ENCODE measurements at regions not wholly inside any gene's neighbourhood (a gene's known extent, or its start where the extent isn't known, plus 50 kb on each side); places are given as distances from the start of the nearest gene placed in this dataset.

- peaks cover 51% of the 10 kb centered on the region for H3K27me3 ChIP-seq (replicated peaks)
- no peak overlapping the region for H3K4me3 ChIP-seq (ENCODE audit: low read depth, low read length)
- H3K27ac ChIP-seq, result no peak overlapping the region
- H3K36me3 ChIP-seq (replicated peaks), result no peaks in the 10 kb centered on the region
- no peak for TF ChIP-seq CTCF (IDR thresholded peaks at IDR 0.05; ENCODE audit: low read depth, low read length, missing control alignments)
- in situ Hi-C loops (cut with HindIII; ENCODE audit: low pct_ligation_motif_present, low sequenced_read_pairs), result no loop called here
- DNase-seq, result no peak
Observed at GRCh38 chr21:32951041-32951440, 74.7 kb upstream of the OLIG2 start.

GRCh38 chr21:32954353-32954752 is 71.4 kb upstream of the OLIG2 start:
- in situ Hi-C loops (cut with HindIII; ENCODE audit: low pct_ligation_motif_present, low sequenced_read_pairs), result no loop called here

DNA sequence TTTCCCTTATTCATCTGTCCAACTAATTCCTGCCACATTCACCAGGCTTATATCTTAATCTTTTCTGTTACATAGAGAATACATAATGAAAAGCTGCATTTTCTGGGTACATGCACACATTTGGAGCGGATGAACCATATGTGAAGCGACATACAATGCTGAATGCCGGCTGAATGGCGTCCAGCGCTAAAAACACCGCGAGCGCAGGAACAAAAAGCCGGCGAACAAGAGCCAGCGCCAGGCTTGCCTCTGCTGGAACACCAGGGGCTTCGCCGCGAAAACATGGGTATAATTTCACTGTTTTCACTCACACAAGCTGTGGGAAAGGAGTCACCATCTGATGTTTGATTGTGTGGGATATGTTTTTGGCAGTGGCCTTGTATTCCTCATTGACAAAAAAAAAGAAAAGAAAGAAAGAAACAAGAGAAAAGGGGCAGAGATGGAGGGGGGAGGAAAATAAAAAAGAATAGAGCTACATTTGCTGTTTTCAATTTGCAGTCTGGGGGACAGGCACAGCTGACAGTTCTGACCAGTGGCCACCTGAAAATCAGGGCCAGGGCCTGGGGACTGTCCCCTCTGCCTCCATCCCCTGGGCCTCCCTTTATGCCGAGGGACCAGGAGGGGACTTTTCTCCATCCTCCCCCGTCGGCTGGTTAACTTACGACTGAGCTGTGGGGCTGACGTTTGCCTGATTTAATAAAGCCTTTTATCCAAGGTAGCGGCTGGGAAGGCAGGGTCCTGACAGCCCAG is 70.2 kb upstream of the OLIG2 start:
- no peak overlapping the region for H3K27ac ChIP-seq
- H3K27me3 ChIP-seq (replicated peaks), result peaks cover 51% of the 10 kb centered on the region
- in situ Hi-C loops (cut with HindIII; ENCODE audit: low pct_ligation_motif_present, low sequenced_read_pairs), result no loop called here

More at GRCh38 chr21:32954353-32954752, 71.4 kb upstream of the OLIG2 start:
- H3K27ac ChIP-seq, result no peak overlapping the region
- no peak for TF ChIP-seq CTCF (IDR thresholded peaks at IDR 0.05; ENCODE audit: low read depth, low read length, missing control alignments)
- H3K36me3 ChIP-seq (replicated peaks), result no peaks in the 10 kb centered on the region
- H3K27me3 ChIP-seq (replicated peaks), result peaks cover 54% of the 10 kb centered on the region
- DNase-seq, result no peak
- H3K4me3 ChIP-seq (ENCODE audit: low read depth, low read length), result no peak overlapping the region

DNA sequence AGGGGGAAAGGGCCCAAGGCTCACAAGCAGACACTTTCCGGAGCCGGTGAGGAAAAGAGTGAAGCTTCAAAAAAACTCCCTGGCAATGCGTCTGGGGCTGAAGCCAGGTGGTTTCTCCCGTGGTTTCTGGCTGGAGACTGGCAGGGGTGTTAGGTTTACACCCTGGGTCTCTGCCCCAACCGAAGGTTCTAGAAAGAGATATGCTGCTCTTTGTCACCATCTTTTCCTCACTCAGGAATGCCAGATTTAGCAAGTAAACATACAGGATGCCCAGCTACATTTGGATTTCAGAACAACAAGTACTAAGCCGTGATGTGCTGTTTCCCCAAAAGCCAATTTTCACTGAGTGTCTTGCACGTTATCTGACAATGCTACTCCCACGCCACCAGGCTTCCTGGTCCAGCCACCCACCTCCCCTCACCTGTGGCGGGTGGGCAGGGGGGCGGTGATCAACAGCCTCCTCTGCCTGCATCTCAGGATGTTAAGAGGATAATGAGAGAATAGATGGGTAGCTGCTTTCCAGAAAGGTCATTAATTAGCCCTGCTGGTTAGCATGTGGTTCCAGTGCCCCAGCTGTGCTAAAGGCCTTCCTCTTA is 69.6 kb upstream of the OLIG2 start:
- no peak overlapping the region for H3K4me3 ChIP-seq (ENCODE audit: low read depth, low read length)
- in situ Hi-C loops (cut with HindIII; ENCODE audit: low pct_ligation_motif_present, low sequenced_read_pairs), result no loop called here
- DNase-seq, result no peak
- H3K27me3 ChIP-seq (replicated peaks), result peaks cover 51% of the 10 kb centered on the region
- H3K36me3 ChIP-seq (replicated peaks), result no peaks in the 10 kb centered on the region
- TF ChIP-seq CTCF (IDR thresholded peaks at IDR 0.05; ENCODE audit: low read depth, low read length, missing control alignments), result no peak
- H3K27ac ChIP-seq, result no peak overlapping the region

More for the DNA sequence above, 70.2 kb upstream of the OLIG2 start:
- TF ChIP-seq CTCF (IDR thresholded peaks at IDR 0.05; ENCODE audit: low read depth, low read length, missing control alignments), result no peak
- H3K4me3 ChIP-seq (ENCODE audit: low read depth, low read length), result no peak overlapping the region
- no peak for DNase-seq
- H3K36me3 ChIP-seq (replicated peaks), result no peaks in the 10 kb centered on the region

- no peaks in the 10 kb centered on the region for H3K36me3 ChIP-seq (replicated peaks)
- H3K4me3 ChIP-seq (ENCODE audit: low read depth, low read length), result no peak overlapping the region
- peaks cover 40% of the 10 kb centered on the region for H3K27me3 ChIP-seq (replicated peaks)
Observed at GRCh38 chr21:32957545-32957944, 68.2 kb upstream of the OLIG2 start.

More at GRCh38 chr21:32957545-32957944, 68.2 kb upstream of the OLIG2 start:
- in situ Hi-C loops (cut with HindIII; ENCODE audit: low pct_ligation_motif_present, low sequenced_read_pairs), result no loop called here
- TF ChIP-seq CTCF (IDR thresholded peaks at IDR 0.05; ENCODE audit: low read depth, low read length, missing control alignments), result no peak
- H3K27ac ChIP-seq, result no peak overlapping the region
- DNase-seq, result no peak

All from brain microvascular endothelial cell (primary cell).